Bone marrow (tissue), 2 donors: ENCODE measurements at regions not wholly inside any gene's neighbourhood (a gene's known extent, or its start where the extent isn't known, plus 50 kb on each side); places are given as distances from the start of the nearest gene placed in this dataset.
"Not testable (repeated sequence)": the region's sequence is repeated elsewhere in the genome, so short reads cannot be mapped to it uniquely, and the experiment has no call there.

Experiments used
- DNase-seq, 2 donors: peaks; one replicate each; lab custom pipeline; 2025; lab: John Stamatoyannopoulos, UW

DNA sequence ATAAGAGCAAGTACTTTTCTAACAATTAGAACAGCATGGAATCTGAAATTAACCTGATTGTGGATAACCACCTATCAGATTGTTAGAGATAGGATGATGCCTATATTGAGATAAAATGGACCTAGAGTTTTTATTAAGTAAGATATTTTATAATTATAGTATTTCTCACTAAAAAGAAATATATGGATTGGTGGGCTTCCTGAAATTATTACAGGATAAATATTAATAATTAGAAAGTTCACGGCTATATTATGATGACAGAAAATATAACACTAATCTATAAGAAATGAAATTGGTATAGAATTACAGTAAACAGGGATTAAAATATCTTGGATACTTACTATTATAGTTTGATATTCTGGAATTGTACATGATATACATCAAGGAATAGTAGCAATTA lies 378.0 kb upstream of the SPRY2 start:
- no peak for DNase-seq

GRCh38 chr13:80717776-80718175 lies 376.9 kb upstream of the SPRY2 start:
- DNase-seq, result no peak

DNA sequence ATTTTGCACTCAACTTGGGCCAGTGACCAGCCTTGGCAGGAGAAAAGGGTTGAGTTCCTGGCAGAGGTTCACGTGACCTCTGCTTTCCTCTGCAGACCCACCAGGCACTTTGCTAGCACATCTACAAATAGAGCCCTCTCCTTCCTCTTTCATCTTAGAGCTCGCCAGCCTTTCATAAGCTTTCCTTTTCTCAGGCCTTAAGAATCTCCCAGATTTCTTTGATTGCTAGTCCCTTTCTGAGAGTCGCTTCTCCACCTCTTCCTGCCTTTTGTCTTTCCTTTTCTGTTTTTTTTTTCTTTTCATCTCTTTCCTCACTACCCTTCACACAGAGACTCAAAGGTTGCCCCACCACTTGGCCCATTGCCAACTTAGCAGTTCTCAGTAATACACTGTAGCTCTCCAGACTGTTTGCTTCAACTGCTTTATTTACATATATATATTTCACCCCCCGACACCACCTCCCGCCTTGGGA lies 375.7 kb upstream of the SPRY2 start:
- DNase-seq, result no peak

DNA sequence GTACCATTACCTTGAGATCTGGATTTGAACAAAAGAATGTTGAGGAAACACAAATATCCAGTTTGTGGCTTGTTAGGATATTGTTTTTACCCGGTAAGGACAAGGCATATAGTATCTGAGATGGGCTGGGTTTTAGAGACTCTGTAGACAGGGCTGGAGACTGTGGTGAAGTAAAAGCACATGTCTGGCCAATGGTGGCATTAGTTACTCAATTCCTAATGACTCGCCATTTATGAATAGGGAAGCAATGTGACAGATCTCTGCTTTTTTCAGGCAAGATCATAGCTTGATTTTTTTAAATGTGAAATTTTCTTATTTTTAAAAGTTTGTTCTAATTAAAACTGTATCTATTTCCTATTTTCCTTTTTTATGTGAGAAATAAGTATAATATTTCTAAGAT lies 371.1 kb upstream of the SPRY2 start:
- DNase-seq, result no peak

- no peak for DNase-seq
These were observed 367.9 kb upstream of the SPRY2 start for GRCh38 chr13:80708791-80709190.

DNA sequence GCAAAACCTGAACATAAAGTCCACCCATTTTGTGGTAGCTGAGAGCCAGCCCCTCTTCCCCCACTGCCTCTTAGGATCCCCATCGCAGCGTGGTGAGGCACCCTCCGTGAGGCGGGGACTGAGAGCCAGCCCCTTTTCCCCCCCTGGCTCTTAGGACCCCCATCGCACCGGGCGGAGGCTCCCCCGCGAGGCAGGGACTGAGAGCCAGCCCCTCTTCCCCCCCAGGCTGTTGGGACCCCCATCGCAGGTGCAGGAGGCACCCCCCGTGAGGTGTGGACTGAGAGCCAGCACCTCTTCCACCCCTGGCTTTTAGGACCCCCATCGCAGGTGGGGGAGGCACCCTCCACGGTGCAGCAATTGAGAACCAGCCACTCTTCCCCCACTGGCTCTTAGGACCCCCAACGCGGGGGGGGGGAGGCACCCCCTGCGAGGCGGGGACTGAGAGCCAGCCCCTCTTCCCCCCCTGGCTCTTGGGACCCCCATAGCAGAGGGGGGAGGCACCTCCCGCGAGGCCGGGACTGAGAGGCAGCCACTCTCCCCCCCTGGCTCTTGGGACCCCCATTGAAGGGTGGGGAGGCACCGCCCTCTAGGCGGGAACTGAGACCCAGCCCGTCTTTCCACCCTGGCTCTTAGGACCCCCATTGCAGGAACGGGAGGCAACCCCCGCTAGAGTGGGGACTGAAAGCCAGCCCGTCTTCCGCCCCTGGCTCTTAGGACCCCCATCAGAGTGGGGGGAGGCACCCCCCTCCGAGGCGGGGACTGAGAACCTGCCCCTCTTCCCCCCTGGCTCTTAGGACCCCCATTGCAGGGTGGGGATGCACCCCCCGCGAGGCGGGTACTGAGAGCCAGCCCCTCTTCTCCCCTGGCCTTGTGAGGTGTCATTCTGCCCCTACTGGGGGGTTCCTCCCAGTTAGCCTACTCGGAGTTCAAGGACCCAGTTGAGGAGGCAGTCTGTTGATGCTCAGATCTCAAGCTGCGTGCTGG lies 366.4 kb upstream of the SPRY2 start:
- no peak for DNase-seq

- no peak for DNase-seq
These were observed 365.2 kb upstream of the SPRY2 start for GRCh38 chr13:80706164-80706471.

DNA sequence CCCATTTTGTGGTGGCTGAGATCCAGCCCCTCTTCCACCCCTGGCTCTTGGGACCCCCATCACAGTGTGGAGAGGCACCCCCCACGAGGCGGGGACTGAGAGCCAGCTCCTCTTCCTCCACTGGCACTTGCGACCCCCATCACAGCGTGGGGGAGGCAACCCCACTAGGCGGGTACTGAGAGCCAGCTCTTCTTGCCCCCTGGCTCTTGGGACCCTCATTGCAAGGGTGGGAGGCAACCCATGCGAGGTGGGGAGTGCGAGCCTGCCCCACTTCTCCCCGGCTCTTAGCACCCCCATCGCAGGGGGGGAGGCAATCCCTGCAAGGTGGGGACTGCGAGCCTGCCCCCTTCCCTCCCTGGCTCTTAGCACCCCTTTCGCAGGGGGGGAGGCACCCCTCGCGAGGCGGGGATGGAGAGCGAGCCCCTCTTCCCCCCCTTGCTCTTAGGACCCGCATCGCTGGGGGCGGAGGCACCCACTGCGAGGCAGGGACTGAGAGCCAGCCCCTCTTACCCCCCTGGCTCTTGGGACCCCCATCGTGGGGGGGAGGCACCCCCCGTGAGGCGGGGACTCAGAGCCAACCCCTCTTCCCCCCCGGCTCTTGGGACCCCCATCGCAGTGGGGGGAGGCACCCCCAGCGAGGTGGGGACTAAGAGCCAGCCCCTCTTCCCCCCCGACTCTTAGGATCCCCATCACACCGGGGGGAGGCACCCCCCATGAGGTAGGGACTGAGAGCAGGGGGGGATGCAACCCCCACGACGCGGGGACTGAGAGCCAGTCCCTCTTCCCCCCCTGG lies 364.6 kb upstream of the SPRY2 start:
- DNase-seq, result no peak

- no peak for DNase-seq
These were observed 363.4 kb upstream of the SPRY2 start for GRCh38 chr13:80704369-80704768.

DNA sequence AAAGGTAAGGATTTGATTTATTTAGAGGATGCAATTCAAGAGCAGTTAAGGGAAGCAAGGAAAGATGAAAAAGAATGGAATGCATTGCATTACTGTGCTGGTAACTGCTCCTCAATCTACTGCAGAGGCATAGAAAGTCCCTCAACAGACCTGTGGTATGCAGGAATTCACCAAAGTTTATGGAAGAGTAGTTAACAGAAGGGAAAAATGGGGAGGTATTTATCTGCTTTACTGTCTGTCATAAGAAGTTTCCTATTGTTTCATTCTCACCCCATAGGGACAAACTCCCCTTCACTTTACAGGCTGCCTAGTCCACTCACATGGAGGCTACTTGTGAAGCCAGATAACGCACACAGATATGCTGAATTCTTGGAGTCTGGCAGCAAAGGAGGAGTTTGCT lies 354.9 kb upstream of the SPRY2 start:
- no peak for DNase-seq

DNA sequence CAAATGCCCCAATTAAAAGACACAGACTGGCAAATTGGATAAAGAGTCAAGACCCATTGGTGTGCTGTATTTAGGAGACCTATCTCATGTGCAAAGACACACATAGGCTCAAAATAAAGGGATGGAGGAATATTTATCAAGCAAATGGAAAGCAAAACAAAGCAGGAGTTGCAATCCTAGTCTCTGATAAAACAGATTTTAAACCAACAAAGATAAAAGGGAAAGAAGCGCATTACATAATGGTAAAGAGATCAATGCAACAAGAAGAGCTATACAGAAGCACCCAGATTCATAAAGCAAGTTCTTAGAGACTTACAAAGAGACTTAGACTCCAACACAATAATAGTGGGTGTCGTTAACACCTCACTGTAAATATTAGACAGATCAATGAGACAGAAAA lies 350.9 kb upstream of the SPRY2 start:
- DNase-seq, result not testable (repeated sequence)

- no peak for DNase-seq
These were observed 349.3 kb upstream of the SPRY2 start for GRCh38 chr13:80690208-80690607.

DNA sequence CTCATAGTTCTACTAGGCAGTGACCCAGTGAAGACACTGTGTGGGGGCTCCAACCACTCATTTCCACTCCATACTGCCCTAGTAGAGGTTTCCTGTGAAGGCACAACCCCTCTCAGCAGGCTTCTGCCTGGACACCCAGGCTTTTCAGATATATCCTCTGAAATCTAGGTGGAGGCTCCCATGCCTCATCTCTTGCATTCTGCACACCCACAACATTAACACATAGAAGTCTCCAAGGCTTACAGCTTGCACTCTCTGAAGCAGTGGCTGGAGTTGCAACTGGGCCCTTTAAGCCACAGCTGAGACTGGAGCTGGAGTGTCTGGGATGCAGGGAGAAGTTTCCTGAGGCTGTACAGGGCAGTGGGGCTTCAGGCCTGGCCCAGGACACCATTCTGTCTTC lies 347.7 kb upstream of the SPRY2 start:
- DNase-seq, result no peak

DNA sequence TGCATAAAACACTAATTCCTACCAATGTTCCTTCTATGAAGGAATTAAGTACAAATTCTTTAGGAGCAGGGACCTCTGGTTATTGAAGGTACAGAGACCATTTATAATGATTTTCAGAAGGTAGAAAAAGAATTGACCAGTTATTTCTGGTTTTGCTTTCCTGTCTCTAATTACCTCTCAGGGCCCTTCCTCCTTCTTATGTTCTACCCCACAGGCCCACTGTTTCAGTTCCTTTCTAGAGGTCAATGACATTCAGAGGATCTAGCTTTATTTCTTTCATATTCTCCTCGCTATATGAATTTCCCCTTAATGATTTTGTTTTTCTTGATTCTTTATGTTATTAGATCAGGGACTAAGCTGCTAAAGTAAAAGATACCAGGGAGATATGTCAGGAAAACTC lies 345.0 kb upstream of the SPRY2 start:
- DNase-seq, result no peak

DNA sequence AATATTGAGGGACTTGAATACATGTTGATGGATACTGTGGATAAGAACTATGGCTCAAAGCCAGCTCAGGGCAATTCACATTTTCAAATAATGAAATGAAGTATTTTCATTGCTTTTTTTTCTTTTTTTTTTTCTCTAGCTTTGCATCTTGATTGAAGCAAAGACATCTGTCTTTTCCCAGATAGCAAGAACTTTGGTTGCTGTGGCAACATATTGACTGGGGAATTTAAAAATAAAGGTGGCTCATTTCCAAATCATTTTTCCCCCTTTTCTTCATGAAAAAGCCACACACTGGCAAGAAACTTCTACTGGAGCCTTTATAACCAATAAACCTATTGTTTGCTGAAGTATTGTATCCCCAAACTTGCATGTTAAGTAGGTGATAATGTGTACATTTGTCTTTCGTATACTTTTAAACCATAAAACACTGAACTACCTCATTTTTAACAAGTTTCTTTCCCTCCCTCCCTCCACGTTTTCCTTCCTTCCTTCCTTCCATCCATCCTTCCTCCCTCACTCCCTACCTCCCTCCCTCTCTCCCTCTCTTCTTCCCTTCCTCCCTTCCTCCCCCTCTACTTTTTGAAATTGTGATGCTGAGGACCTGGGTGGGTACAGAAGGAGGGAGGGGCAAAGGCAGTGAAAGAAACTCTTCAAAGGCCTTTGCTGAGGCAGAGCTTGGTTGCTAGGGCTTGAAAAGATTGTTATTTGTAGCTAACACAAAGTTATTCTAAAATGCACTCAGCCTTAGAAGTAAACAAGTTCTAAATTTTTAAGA lies 343.5 kb upstream of the SPRY2 start:
- DNase-seq, result no peak

GRCh38 chr13:80680786-80681366 lies 339.9 kb upstream of the SPRY2 start:
- DNase-seq, result no peak

GRCh38 chr13:80679423-80679822 lies 338.5 kb upstream of the SPRY2 start:
- DNase-seq, result no peak

GRCh38 chr13:80677227-80677626 lies 336.3 kb upstream of the SPRY2 start:
- no peak for DNase-seq

GRCh38 chr13:80675442-80675841 lies 334.5 kb upstream of the SPRY2 start:
- DNase-seq, result not testable (repeated sequence)

DNA sequence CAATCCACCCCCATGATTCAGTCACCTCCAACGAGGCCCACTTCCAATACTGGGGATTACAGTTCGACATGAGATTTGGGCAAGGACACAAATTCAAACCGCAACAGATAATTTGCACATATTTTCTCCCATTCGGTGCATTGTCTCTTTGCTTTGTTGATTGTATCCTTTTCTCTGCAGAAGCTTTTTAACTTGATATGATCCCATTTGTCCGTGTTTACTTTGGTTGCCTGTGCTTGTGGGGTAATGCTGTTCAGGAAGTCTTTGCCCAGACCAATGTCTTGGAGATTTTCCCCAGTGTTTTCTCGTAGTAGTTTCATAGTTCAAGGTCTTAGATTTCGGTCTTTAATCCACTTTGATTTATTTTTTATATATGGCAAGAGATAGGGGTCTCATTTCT lies 330.8 kb upstream of the SPRY2 start:
- DNase-seq, result no peak

DNA sequence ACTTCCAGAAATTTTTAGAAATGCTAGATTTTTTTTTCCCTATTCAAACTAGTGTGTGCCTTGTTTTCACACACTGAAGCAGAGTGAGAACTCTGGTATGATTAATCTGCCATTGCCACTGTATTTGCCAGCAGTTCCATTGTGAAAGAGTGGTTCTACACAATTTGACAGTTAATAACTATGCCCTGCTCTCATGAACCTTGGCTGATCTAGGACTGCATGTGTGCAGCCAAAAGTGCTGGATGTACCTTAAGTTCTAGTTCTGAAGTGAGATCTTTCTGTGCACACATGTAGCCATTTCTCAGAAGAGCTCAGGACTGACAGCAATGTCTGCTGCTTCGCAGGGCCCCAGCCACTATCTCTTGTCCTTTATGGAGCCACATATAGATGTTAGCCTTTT lies 328.2 kb upstream of the SPRY2 start:
- no peak for DNase-seq

- no peak for DNase-seq
These were observed 327.5 kb upstream of the SPRY2 start for GRCh38 chr13:80668452-80668851.
